CD4-positive, alpha-beta T cell treated with Interleukin-1 beta for 1 hour (primary cell): ENCODE measurements at regions not wholly inside any gene's neighbourhood (a gene's known extent, or its start where the extent isn't known, plus 50 kb on each side); places are given as distances from the start of the nearest gene placed in this dataset.
"Not testable (repeated sequence)": the region's sequence is repeated elsewhere in the genome, so short reads cannot be mapped to it uniquely, and the experiment has no call there.

Experiments used
- DNase-seq, 2 donors: peaks; one replicate each; pipeline ENCODE4 v3.0.0-alpha.2; 2020 to 2022

GRCh38 chr3:35223632-35224394 is 415.5 kb upstream of the ARPP21 start:
- no peak for DNase-seq

- DNase-seq: no peak
These were observed 414.6 kb upstream of the ARPP21 start for GRCh38 chr3:35224565-35225295.

- DNase-seq: no peak
These were observed 398.1 kb upstream of the ARPP21 start for GRCh38 chr3:35241236-35241635.

- no peak for DNase-seq
These were observed 384.4 kb upstream of the ARPP21 start for GRCh38 chr3:35254917-35255316.

- no peak for DNase-seq
These were observed 381.7 kb upstream of the ARPP21 start for GRCh38 chr3:35257641-35258040.

GRCh38 chr3:35262406-35262805 is 376.9 kb upstream of the ARPP21 start:
- DNase-seq: no peak

GRCh38 chr3:35263477-35263876 is 375.8 kb upstream of the ARPP21 start:
- DNase-seq: no peak

- not testable (repeated sequence) for DNase-seq
These were observed 373.3 kb upstream of the ARPP21 start for GRCh38 chr3:35266065-35266464.

GRCh38 chr3:35275768-35276167 is 363.6 kb upstream of the ARPP21 start:
- DNase-seq: no peak

- no peak for DNase-seq
These were observed 362.8 kb upstream of the ARPP21 start for GRCh38 chr3:35276568-35276967.

- DNase-seq: no peak
These were observed 347.7 kb upstream of the ARPP21 start for GRCh38 chr3:35291471-35292236.

GRCh38 chr3:35292568-35292967 is 346.8 kb upstream of the ARPP21 start:
- DNase-seq: no peak

GRCh38 chr3:35295906-35296305 is 343.4 kb upstream of the ARPP21 start:
- no peak for DNase-seq

- DNase-seq: no peak
These were observed 342.8 kb upstream of the ARPP21 start for GRCh38 chr3:35296533-35296932.

- not testable (repeated sequence) for DNase-seq
These were observed 342.4 kb upstream of the ARPP21 start for GRCh38 chr3:35296944-35297343.

GRCh38 chr3:35305406-35305805 is 333.9 kb upstream of the ARPP21 start:
- no peak for DNase-seq

GRCh38 chr3:35307296-35307695 is 332.0 kb upstream of the ARPP21 start:
- no peak for DNase-seq

GRCh38 chr3:35316841-35317240 is 322.5 kb upstream of the ARPP21 start:
- not testable (repeated sequence) for DNase-seq

- DNase-seq: no peak
These were observed 318.5 kb upstream of the ARPP21 start for GRCh38 chr3:35320646-35321407.

- DNase-seq: no peak
These were observed 317.3 kb upstream of the ARPP21 start for GRCh38 chr3:35322070-35322469.

- DNase-seq: no peak
These were observed 303.6 kb upstream of the ARPP21 start for GRCh38 chr3:35335703-35336102.

- DNase-seq: no peak
These were observed 302.7 kb upstream of the ARPP21 start for GRCh38 chr3:35336601-35337000.

GRCh38 chr3:35338186-35338585 is 301.1 kb upstream of the ARPP21 start:
- no peak for DNase-seq
